ENCODE measurements at regions not wholly inside any gene's neighbourhood (a gene's known extent, or its start where the extent isn't known, plus 50 kb on each side); places are given as distances from the start of the nearest gene placed in this dataset.

GRCh38 chr2:139123795-139124194 is 343.6 kb upstream of the NXPH2 start:
- DNase-seq, result no peak

GRCh38 chr2:139122711-139123158 is 342.5 kb upstream of the NXPH2 start:
- no peak for DNase-seq

- no peak for DNase-seq
These were observed 319.5 kb upstream of the NXPH2 start for GRCh38 chr2:139099721-139100120.

- DNase-seq, result no peak
These were observed 318.8 kb upstream of the NXPH2 start for GRCh38 chr2:139098961-139099360.

GRCh38 chr2:139083121-139083520 is 302.9 kb upstream of the NXPH2 start:
- no peak for DNase-seq

GRCh38 chr2:139080244-139080643 is 300.1 kb upstream of the NXPH2 start:
- DNase-seq, result no peak

GRCh38 chr2:139079311-139079710 is 299.1 kb upstream of the NXPH2 start:
- DNase-seq, result no peak

- no peak for DNase-seq
These were observed 298.2 kb upstream of the NXPH2 start for GRCh38 chr2:139078376-139078775.

GRCh38 chr2:139077099-139077737 is 297.0 kb upstream of the NXPH2 start:
- no peak for DNase-seq

- DNase-seq, result no peak
These were observed 287.7 kb upstream of the NXPH2 start for GRCh38 chr2:139067874-139068273.

GRCh38 chr2:139067072-139067471 is 286.9 kb upstream of the NXPH2 start:
- no peak for DNase-seq

- DNase-seq, result no peak
These were observed 284.0 kb upstream of the NXPH2 start for GRCh38 chr2:139064159-139064558.

- no peak for DNase-seq
These were observed 279.4 kb upstream of the NXPH2 start for GRCh38 chr2:139059617-139060016.

GRCh38 chr2:139055202-139055601 is 275.0 kb upstream of the NXPH2 start:
- DNase-seq, result no peak

GRCh38 chr2:139048017-139048416 is 267.8 kb upstream of the NXPH2 start:
- DNase-seq, result no peak

GRCh38 chr2:139045524-139045923 is 265.3 kb upstream of the NXPH2 start:
- DNase-seq, result no peak

GRCh38 chr2:139034064-139034463 is 253.9 kb upstream of the NXPH2 start:
- DNase-seq, result no peak

- no peak for DNase-seq
These were observed 253.1 kb upstream of the NXPH2 start for GRCh38 chr2:139033300-139033699.

GRCh38 chr2:139031722-139032121 is 251.5 kb upstream of the NXPH2 start:
- no peak for DNase-seq

- DNase-seq, result no peak
These were observed 240.1 kb upstream of the NXPH2 start for GRCh38 chr2:139020287-139020686.

GRCh38 chr2:139018252-139018651 is 238.1 kb upstream of the NXPH2 start:
- no peak for DNase-seq

- DNase-seq, result no peak
These were observed 226.9 kb upstream of the NXPH2 start for GRCh38 chr2:139007130-139007529.

GRCh38 chr2:139000131-139000785 is 220.1 kb upstream of the NXPH2 start:
- no peak for DNase-seq

GRCh38 chr2:138997856-138998517 is 217.8 kb upstream of the NXPH2 start:
- peak; percentile 6 for DNase-seq

Measured in activated CD4-positive, alpha-beta T cell treated with anti-CD3 and anti-CD28 coated beads, Interleukin-2, Interleukin-6, amounts not matched to agents 100 ng/mL and 50 ng/mL, durations not matched to agents 16 hours and 8 hours (primary cell).